ENCODE measurements at regions not wholly inside any gene's neighbourhood (a gene's known extent, or its start where the extent isn't known, plus 50 kb on each side); places are given as distances from the start of the nearest gene placed in this dataset.

- no peak for TF ChIP-seq CTCF (IDR thresholded peaks at IDR 0.05)
- no peak for TF ChIP-seq POLR2A (IDR thresholded peaks at IDR 0.05)
These were observed 269.5 kb downstream of the SEC61B start for GRCh38 chr9:99491408-99492158.
